ENCODE measurements at regions not wholly inside any gene's neighbourhood (a gene's known extent, or its start where the extent isn't known, plus 50 kb on each side); places are given as distances from the start of the nearest gene placed in this dataset.

GRCh38 chr14:44720707-44721106 is 213.6 kb upstream of the FSCB start:
- TF ChIP-seq CTCF (IDR thresholded peaks at IDR 0.05 in 2 of 3, conservative IDR thresholded peaks at IDR 0.05 in 1 of 3; ENCODE audit: insufficient read depth in 2 of 3, low read depth in 1 of 3, low read length in 3 of 3) (no peak), SNRNP70 (optimal IDR thresholded peaks at IDR 0.05; ENCODE audit: low read depth, low read length) (no peak), ZNF217 (CRISPR knock-in tag; IDR thresholded peaks at IDR 0.05) (no peak), ETV5 (CRISPR knock-in tag; IDR thresholded peaks at IDR 0.05; ENCODE audit: low read depth) (no peak), REST (IDR thresholded peaks at IDR 0.05; ENCODE audit: borderline replicate concordance) (no peak), REST (CRISPR knock-in tag; IDR thresholded peaks at IDR 0.05; ENCODE audit: low read depth) (no peak), POLR3A (IDR thresholded peaks at IDR 0.05; ENCODE audit: borderline replicate concordance, extremely low read depth, insufficient read depth, insufficient read length) (no peak), CEBPZ (IDR thresholded peaks at IDR 0.05; ENCODE audit: borderline replicate concordance, low read depth, low read length) (no peak), FOS (IDR thresholded peaks at IDR 0.05; ENCODE audit: extremely low read depth, insufficient read length) (no peak), GATA2 (CRISPR knock-in tag; IDR thresholded peaks at IDR 0.05) (no peak), RAD21 (CRISPR knock-in tag; conservative IDR thresholded peaks at IDR 0.05 in 1 of 2, IDR thresholded peaks at IDR 0.05 in 1 of 2) (no peak), FOXP4 (CRISPR knock-in tag; IDR thresholded peaks at IDR 0.05; ENCODE audit: borderline replicate concordance) (no peak)

All from K562 (cell line).